Keratinocyte (primary cell): ENCODE measurements at regions not wholly inside any gene's neighbourhood (a gene's known extent, or its start where the extent isn't known, plus 50 kb on each side); places are given as distances from the start of the nearest gene placed in this dataset.

Source experiments
- DNase-seq: peaks from one replicate; pipeline ENCODE4 v3.0.0-alpha.2; 2011; ENCODE audit warnings: low read depth, missing footprints, low spot score
- FAIRE-seq: peaks from 2 replicates; lab custom pipeline; 2011; peaks lifted over from hg19 to GRCh38; lab: Jason Lieb, UNC
- H2AFZ ChIP-seq: 2 replicates; pipeline ENCODE4 v1.6.0; 2012; ENCODE audit warnings: low read length, control low read depth, inconsistent platforms; ENCODE audit not compliant: control insufficient read depth
- H3K27ac ChIP-seq: 2 replicates; pipeline ENCODE4 v1.5.1; 2011; ENCODE audit warnings: low read length; ENCODE audit not compliant: control insufficient read depth, insufficient read depth
- H3K27me3 ChIP-seq: 3 replicates; pipeline ENCODE4 v1.6.0; 2011; ENCODE audit warnings: low read length; ENCODE audit not compliant: control insufficient read depth, insufficient read depth; ENCODE audit errors: extremely low read depth
- H3K36me3 ChIP-seq, 2 experiments: 2 replicates in 1 of 2; 3 replicates in 1 of 2; pipeline ENCODE4 v1.5.1; 2011; ENCODE audit warnings: low read length in 2 of 2, mild to moderate bottlenecking in 1 of 2; ENCODE audit not compliant: control insufficient read depth in 2 of 2, insufficient read depth in 2 of 2; ENCODE audit errors: extremely low read depth in 1 of 2
- H3K4me1 ChIP-seq: 3 replicates; pipeline ENCODE4 v1.5.1; 2011; ENCODE audit warnings: low read length; ENCODE audit not compliant: control insufficient read depth, insufficient read depth; ENCODE audit errors: extremely low read depth
- H3K4me2 ChIP-seq: 3 replicates; pipeline ENCODE4 v1.6.0; 2011; ENCODE audit warnings: low read depth, low read length; ENCODE audit not compliant: control insufficient read depth, insufficient read depth; ENCODE audit errors: extremely low read depth
- H3K4me3 ChIP-seq, 3 experiments: fragments of 200-600 bp in 1 of 3; sonication (generic) in 1 of 3; 2 replicates in 2 of 3; 3 replicates in 1 of 3; pipeline ENCODE4 v1.5.1; 2011 to 2016; ENCODE audit warnings: low read length in 3 of 3, mild to moderate bottlenecking in 3 of 3, control low read depth in 2 of 3, inconsistent platforms in 1 of 3, low read depth in 1 of 3, mixed read lengths in 1 of 3, mixed run types in 1 of 3, moderate library complexity in 1 of 3; ENCODE audit not compliant: control insufficient read depth in 2 of 3, insufficient read depth in 2 of 3; ENCODE audit errors: extremely low read depth in 1 of 3
- H3K79me2 ChIP-seq: 2 replicates; pipeline ENCODE4 v1.6.0; 2012; ENCODE audit warnings: low read length; ENCODE audit not compliant: control insufficient read depth, insufficient read depth
- H3K9ac ChIP-seq: 3 replicates; pipeline ENCODE4 v1.6.0; 2011; ENCODE audit warnings: low read length; ENCODE audit not compliant: control insufficient read depth, insufficient read depth; ENCODE audit errors: extremely low read depth
- H3K9me1 ChIP-seq: 3 replicates; pipeline ENCODE4 v1.6.0; 2011; ENCODE audit warnings: low read length; ENCODE audit not compliant: control insufficient read depth, insufficient read depth; ENCODE audit errors: extremely low read depth
- H3K9me3 ChIP-seq: 2 replicates; pipeline ENCODE4 v1.5.1; 2012; ENCODE audit warnings: low read depth, low read length; ENCODE audit not compliant: control insufficient read depth
- H4K20me1 ChIP-seq: 3 replicates; pipeline ENCODE4 v1.6.0; 2011; ENCODE audit warnings: low read length; ENCODE audit not compliant: control insufficient read depth, insufficient read depth; ENCODE audit errors: extremely low read depth
- EZH2 ChIP-seq: IDR thresholded peaks from one replicate; pipeline ENCODE4 v1.6.1; 2012; ENCODE audit warnings: inconsistent platforms, mild to moderate bottlenecking, low read length, moderate library complexity
- dilution Hi-C: fragments of 300-500 bp; cut with MboI; formaldehyde crosslinking; loops from one replicate; pipeline ENCODE4 v1.7.0; 2020; ENCODE audit warnings: low sequenced_read_pairs; ENCODE audit not compliant: extremely low pct_ligation_motif_present
- TF ChIP-seq, protein P1 (sequence below), 3 experiments: IDR thresholded peaks in 1 of 3; conservative IDR thresholded peaks in 1 of 3; optimal IDR thresholded peaks in 1 of 3; 2 replicates in 2 of 3; 3 replicates in 1 of 3; pipeline versions ENCODE3 to v1.5.1; 2011; ENCODE audit warnings: low read length in 3 of 3, mild to moderate bottlenecking in 3 of 3, moderate library complexity in 2 of 3, control low read depth in 1 of 3, inconsistent platforms in 1 of 3; ENCODE audit not compliant: insufficient read depth in 2 of 3; ENCODE audit errors: extremely low read depth in 1 of 3

DNA sequence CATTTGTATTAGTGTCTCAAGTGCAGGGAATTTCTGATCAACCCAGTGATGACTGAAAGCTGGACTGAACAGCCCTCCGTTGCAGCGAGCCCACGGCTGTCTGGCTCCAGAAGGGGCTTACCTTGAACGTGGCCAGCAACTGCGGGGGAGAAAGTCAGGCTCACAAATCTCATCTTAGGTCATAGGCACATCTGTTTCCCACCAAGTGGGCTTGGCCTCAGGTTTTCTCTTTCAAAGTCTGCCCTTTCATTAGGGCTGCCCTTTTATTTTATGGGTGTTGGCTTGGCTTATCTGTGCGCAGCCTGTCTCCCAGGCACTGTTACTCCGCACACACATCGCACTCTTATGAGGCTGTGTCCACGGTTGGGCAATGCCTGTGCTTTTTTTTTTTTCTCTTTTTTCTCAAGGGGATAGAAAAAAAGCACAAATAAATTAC, 178.0 kb downstream of the JCAD start:
- Histone ChIP-seq H3K9me1 (no peaks in the 10 kb centered on the region), H3K36me3 (no peaks in the 10 kb centered on the region), H3K27ac (no peak overlapping the region), H3K4me3 (no peak overlapping the region), H3K79me2 (no peaks in the 10 kb centered on the region), H3K27me3 (no peaks in the 10 kb centered on the region), H4K20me1 (no peaks in the 10 kb centered on the region), H2AFZ (no peak overlapping the region), H3K9ac (no peak overlapping the region), H3K4me2 (no peak overlapping the region), H3K4me1 (no peaks in the 10 kb centered on the region), H3K9me3 (no peaks in the 10 kb centered on the region)
- FAIRE-seq = no peak
- TF ChIP-seq, protein P1, sequence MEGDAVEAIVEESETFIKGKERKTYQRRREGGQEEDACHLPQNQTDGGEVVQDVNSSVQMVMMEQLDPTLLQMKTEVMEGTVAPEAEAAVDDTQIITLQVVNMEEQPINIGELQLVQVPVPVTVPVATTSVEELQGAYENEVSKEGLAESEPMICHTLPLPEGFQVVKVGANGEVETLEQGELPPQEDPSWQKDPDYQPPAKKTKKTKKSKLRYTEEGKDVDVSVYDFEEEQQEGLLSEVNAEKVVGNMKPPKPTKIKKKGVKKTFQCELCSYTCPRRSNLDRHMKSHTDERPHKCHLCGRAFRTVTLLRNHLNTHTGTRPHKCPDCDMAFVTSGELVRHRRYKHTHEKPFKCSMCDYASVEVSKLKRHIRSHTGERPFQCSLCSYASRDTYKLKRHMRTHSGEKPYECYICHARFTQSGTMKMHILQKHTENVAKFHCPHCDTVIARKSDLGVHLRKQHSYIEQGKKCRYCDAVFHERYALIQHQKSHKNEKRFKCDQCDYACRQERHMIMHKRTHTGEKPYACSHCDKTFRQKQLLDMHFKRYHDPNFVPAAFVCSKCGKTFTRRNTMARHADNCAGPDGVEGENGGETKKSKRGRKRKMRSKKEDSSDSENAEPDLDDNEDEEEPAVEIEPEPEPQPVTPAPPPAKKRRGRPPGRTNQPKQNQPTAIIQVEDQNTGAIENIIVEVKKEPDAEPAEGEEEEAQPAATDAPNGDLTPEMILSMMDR (optimal IDR thresholded peaks at IDR 0.05 in 1 of 3, IDR thresholded peaks at IDR 0.05 in 1 of 3, conservative IDR thresholded peaks at IDR 0.05 in 1 of 3; ENCODE audit: extremely low read depth in 1 of 3, insufficient read depth in 2 of 3, low read length in 3 of 3) = no peak
- no peak for TF ChIP-seq EZH2
- dilution Hi-C loops = no loop called here
- no peak for DNase-seq

DNA sequence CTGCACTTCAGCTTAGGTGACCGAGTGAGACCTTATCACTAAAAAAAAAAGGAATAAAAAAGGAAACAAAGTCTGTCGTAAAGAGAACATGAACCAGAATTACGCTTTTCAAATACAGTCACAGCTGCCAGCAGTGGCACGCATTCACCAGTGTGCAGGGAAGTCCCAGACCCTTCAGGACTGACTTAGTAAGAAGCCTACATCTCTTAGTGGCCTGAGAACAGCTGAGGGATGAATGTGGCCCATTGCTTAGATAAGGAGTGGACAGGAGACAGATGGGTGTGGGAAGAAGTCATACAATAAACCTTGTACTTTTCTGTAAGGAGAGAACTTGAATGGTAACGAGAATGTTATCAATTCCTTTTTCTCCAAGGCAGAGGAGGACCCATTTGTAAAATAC, 178.5 kb downstream of the JCAD start:
- Histone ChIP-seq H3K4me1 (no peaks in the 10 kb centered on the region), H3K4me3 (no peak overlapping the region), H3K9me1 (no peaks in the 10 kb centered on the region), H3K9ac (no peak overlapping the region), H3K79me2 (no peaks in the 10 kb centered on the region), H4K20me1 (no peaks in the 10 kb centered on the region), H3K27ac (no peak overlapping the region), H2AFZ (no peak overlapping the region), H3K36me3 (no peaks in the 10 kb centered on the region), H3K4me2 (no peak overlapping the region), H3K9me3 (no peaks in the 10 kb centered on the region), H3K27me3 (no peaks in the 10 kb centered on the region)
- TF ChIP-seq, protein P1 (optimal IDR thresholded peaks at IDR 0.05 in 1 of 3, IDR thresholded peaks at IDR 0.05 in 1 of 3, conservative IDR thresholded peaks at IDR 0.05 in 1 of 3; ENCODE audit: extremely low read depth in 1 of 3, insufficient read depth in 2 of 3, low read length in 3 of 3) = no peak
- FAIRE-seq = no peak
- dilution Hi-C loops = no loop called here
- DNase-seq = no peak
